ENCODE measurements at regions not wholly inside any gene's neighbourhood (a gene's known extent, or its start where the extent isn't known, plus 50 kb on each side); places are given as distances from the start of the nearest gene placed in this dataset.

- DNase-seq: no peak
These were observed 114.1 kb upstream of the CFAP20DC start for GRCh38 chr3:59163953-59164352.

- DNase-seq: no peak
These were observed 111.2 kb upstream of the CFAP20DC start for GRCh38 chr3:59161048-59161447.

GRCh38 chr3:59160133-59160746 lies 110.4 kb upstream of the CFAP20DC start:
- no peak for DNase-seq

GRCh38 chr3:59153648-59154047 lies 103.8 kb upstream of the CFAP20DC start:
- DNase-seq: no peak

- no peak for DNase-seq
These were observed 103.1 kb upstream of the CFAP20DC start for GRCh38 chr3:59152943-59153342.

- DNase-seq: no peak
These were observed 100.2 kb upstream of the CFAP20DC start for GRCh38 chr3:59150039-59150438.

GRCh38 chr3:59149166-59149565 lies 99.3 kb upstream of the CFAP20DC start:
- DNase-seq: no peak

GRCh38 chr3:59143447-59143846 lies 93.6 kb upstream of the CFAP20DC start:
- DNase-seq: no peak

GRCh38 chr3:59142556-59142955 lies 92.7 kb upstream of the CFAP20DC start:
- DNase-seq: no peak

- DNase-seq: no peak
These were observed 89.1 kb upstream of the CFAP20DC start for GRCh38 chr3:59138966-59139365.

- no peak for DNase-seq
These were observed 87.6 kb upstream of the CFAP20DC start for GRCh38 chr3:59137415-59137814.

GRCh38 chr3:59136081-59136480 lies 86.3 kb upstream of the CFAP20DC start:
- DNase-seq: no peak

- no peak for DNase-seq
These were observed 85.3 kb upstream of the CFAP20DC start for GRCh38 chr3:59135096-59135495.

GRCh38 chr3:59133311-59133710 lies 83.5 kb upstream of the CFAP20DC start:
- no peak for DNase-seq

GRCh38 chr3:59131016-59131766 lies 81.4 kb upstream of the CFAP20DC start:
- DNase-seq: no peak

GRCh38 chr3:59128685-59129084 lies 78.9 kb upstream of the CFAP20DC start:
- DNase-seq: no peak

GRCh38 chr3:59127071-59127470 lies 77.2 kb upstream of the CFAP20DC start:
- DNase-seq: no peak

GRCh38 chr3:59126446-59126845 lies 76.6 kb upstream of the CFAP20DC start:
- no peak for DNase-seq

- no peak for DNase-seq
These were observed 71.7 kb upstream of the CFAP20DC start for GRCh38 chr3:59121346-59122144.

- no peak for DNase-seq
These were observed 69.1 kb upstream of the CFAP20DC start for GRCh38 chr3:59118928-59119327.

- DNase-seq: no peak
These were observed 67.6 kb upstream of the CFAP20DC start for GRCh38 chr3:59117396-59117795.

- DNase-seq: no peak
These were observed 66.4 kb upstream of the CFAP20DC start for GRCh38 chr3:59116233-59116537.

- DNase-seq: no peak
These were observed 65.8 kb upstream of the CFAP20DC start for GRCh38 chr3:59115364-59116232.

Data from NCI-H510A treated with DMSO at 0.1 percent for 48 hours (cell line).